ENCODE measurements at regions not wholly inside any gene's neighbourhood (a gene's known extent, or its start where the extent isn't known, plus 50 kb on each side); places are given as distances from the start of the nearest gene placed in this dataset.

DNA sequence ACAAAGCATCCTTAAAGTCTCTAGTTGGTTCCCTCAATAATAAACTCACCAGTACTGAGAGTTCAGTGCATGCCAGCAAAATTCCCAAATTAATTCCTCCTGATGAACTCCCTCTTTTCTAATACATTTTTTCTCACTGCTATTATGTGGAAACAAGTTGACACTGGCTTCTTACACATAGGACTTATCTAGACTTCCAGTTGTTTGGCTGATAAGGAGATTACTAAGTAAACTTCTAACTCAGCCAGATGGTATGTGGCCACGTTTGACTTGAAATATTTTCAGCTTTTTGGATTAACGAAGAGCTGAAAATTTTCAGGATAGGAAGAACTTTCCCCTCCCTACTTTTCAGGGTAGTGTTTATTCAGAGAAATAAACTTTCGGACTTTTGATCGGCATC lies 1154.2 kb upstream of the TENM4 start:
- no peak for TF ChIP-seq POLR2A (IDR thresholded peaks at IDR 0.05)
- TF ChIP-seq, protein P1, sequence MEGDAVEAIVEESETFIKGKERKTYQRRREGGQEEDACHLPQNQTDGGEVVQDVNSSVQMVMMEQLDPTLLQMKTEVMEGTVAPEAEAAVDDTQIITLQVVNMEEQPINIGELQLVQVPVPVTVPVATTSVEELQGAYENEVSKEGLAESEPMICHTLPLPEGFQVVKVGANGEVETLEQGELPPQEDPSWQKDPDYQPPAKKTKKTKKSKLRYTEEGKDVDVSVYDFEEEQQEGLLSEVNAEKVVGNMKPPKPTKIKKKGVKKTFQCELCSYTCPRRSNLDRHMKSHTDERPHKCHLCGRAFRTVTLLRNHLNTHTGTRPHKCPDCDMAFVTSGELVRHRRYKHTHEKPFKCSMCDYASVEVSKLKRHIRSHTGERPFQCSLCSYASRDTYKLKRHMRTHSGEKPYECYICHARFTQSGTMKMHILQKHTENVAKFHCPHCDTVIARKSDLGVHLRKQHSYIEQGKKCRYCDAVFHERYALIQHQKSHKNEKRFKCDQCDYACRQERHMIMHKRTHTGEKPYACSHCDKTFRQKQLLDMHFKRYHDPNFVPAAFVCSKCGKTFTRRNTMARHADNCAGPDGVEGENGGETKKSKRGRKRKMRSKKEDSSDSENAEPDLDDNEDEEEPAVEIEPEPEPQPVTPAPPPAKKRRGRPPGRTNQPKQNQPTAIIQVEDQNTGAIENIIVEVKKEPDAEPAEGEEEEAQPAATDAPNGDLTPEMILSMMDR (IDR thresholded peaks at IDR 0.05), result no peak
